GM23338 (cell line): ENCODE measurements at regions not wholly inside any gene's neighbourhood (a gene's known extent, or its start where the extent isn't known, plus 50 kb on each side); places are given as distances from the start of the nearest gene placed in this dataset.

Experiments used
- ATAC-seq: fragments of 200-7000 bp; cut with Tn5 transposase; 3 replicates; pipeline ENCODE4 v1.9.1; 2020
- DNase-seq: peaks from one replicate; pipeline ENCODE4 v3.0.0-alpha.2; 2015; ENCODE audit warnings: low spot score
- H2AFZ ChIP-seq: fragments of 200-600 bp; sonication (generic); 2 replicates; pipeline ENCODE4 v1.8.0; 2016; ENCODE audit warnings: antibody characterized with exemption, mild to moderate bottlenecking, moderate library complexity
- H3F3A ChIP-seq: fragments of 200-600 bp; sonication (generic); replicated peaks from 2 replicates; pipeline ENCODE4 v1.8.0; 2017; ENCODE audit warnings: antibody characterized with exemption, mixed run types, low read depth
- H3K27ac ChIP-seq: fragments of 200-600 bp; sonication (generic); 2 replicates; pipeline ENCODE4 v1.6.1; 2016; ENCODE audit warnings: low read depth
- H3K27me3 ChIP-seq: fragments of 200-600 bp; sonication (generic); 2 replicates; pipeline ENCODE4 v1.8.0; 2016; ENCODE audit warnings: mild to moderate bottlenecking, mixed run types, moderate library complexity; ENCODE audit not compliant: insufficient read depth
- H3K36me3 ChIP-seq: fragments of 200-600 bp; sonication (generic); 2 replicates; pipeline ENCODE4 v1.8.0; 2016; ENCODE audit warnings: mild to moderate bottlenecking; ENCODE audit not compliant: insufficient read depth
- H3K4me1 ChIP-seq: fragments of 200-600 bp; sonication (generic); 2 replicates; pipeline ENCODE4 v1.8.0; 2016; ENCODE audit warnings: mild to moderate bottlenecking, moderate library complexity; ENCODE audit not compliant: insufficient read depth
- H3K4me2 ChIP-seq: fragments of 200-600 bp; sonication (generic); 2 replicates; pipeline ENCODE4 v1.7.1; 2017; ENCODE audit warnings: mixed run types
- H3K4me3 ChIP-seq: fragments of 200-600 bp; sonication (generic); 2 replicates; pipeline ENCODE4 v1.6.1; 2016; ENCODE audit warnings: mixed run types
- H3K79me2 ChIP-seq: fragments of 200-600 bp; sonication (generic); replicated peaks from 2 replicates; pipeline ENCODE4 v1.8.0; 2017; ENCODE audit warnings: mild to moderate bottlenecking; ENCODE audit not compliant: insufficient read depth
- H3K9me2 ChIP-seq: fragments of 200-600 bp; sonication (generic); 2 replicates; pipeline ENCODE4 v1.8.0; 2017; ENCODE audit not compliant: insufficient read depth
- H4K20me1 ChIP-seq: fragments of 200-600 bp; sonication (generic); replicated peaks from 2 replicates; pipeline ENCODE4 v1.8.0; 2017; ENCODE audit warnings: mild to moderate bottlenecking; ENCODE audit not compliant: insufficient read depth
- H3K27ac Mint-ChIP-seq: 2 replicates; pipeline ENCODE4 v1.8.0; 2020; ENCODE audit warnings: inconsistent platforms, mild to moderate bottlenecking, moderate library complexity, mixed read lengths
- H3K27me3 Mint-ChIP-seq: 3 replicates; pipeline ENCODE4 v1.8.0; 2022; ENCODE audit warnings: low read depth, mild to moderate bottlenecking, moderate library complexity, mixed read lengths, inconsistent platforms; ENCODE audit not compliant: insufficient read depth, poor library complexity
- H3K36me3 Mint-ChIP-seq: 3 replicates; pipeline ENCODE4 v1.8.0; 2021; ENCODE audit warnings: low read depth, mild to moderate bottlenecking, inconsistent platforms, moderate library complexity, mixed read lengths
- H3K4me1 Mint-ChIP-seq: 3 replicates; pipeline ENCODE4 v1.8.0; 2020; ENCODE audit warnings: mild to moderate bottlenecking, inconsistent platforms, mixed read lengths
- H3K4me3 Mint-ChIP-seq: 3 replicates; pipeline ENCODE4 v1.8.0; 2021; ENCODE audit warnings: moderate library complexity, mild to moderate bottlenecking, inconsistent platforms, mixed read lengths
- H3K9me3 Mint-ChIP-seq: 3 replicates; pipeline ENCODE4 v1.8.0; 2020; ENCODE audit warnings: moderate library complexity, mild to moderate bottlenecking, inconsistent platforms, mixed read lengths
- CREB1 ChIP-seq: fragments of 250-450 bp; sonication (Bioruptor Pico); IDR thresholded peaks from 2 replicates; pipeline ENCODE4 v1.5.0; 2020; ENCODE audit warnings: low read depth, mild to moderate bottlenecking, moderate library complexity
- CTCF ChIP-seq, 2 experiments: fragments of 200-600 bp in 1 of 2; sonication (generic) in 1 of 2; conservative IDR thresholded peaks; 2 replicates each; pipeline versions ENCODE4 v1.5.1 to v1.6.1; 2016 to 2017; ENCODE audit warnings: antibody characterized with exemption in 2 of 2, low read depth in 2 of 2, mild to moderate bottlenecking in 2 of 2, moderate library complexity in 1 of 2
- ETS1 ChIP-seq: IDR thresholded peaks from 2 replicates; pipeline ENCODE4 v1.6.1; 2016; ENCODE audit warnings: antibody characterized with exemption
- EZH2 ChIP-seq: fragments of 200-600 bp; sonication (generic); IDR thresholded peaks from one replicate; pipeline ENCODE4 v1.8.0; 2017; ENCODE audit warnings: antibody characterized with exemption, mild to moderate bottlenecking, low read depth; ENCODE audit not compliant: unreplicated experiment
- EZH2phosphoT487 ChIP-seq: fragments of 200-600 bp; sonication (generic); IDR thresholded peaks from one replicate; pipeline ENCODE4 v1.8.1; 2018; ENCODE audit warnings: antibody characterized with exemption; ENCODE audit not compliant: unreplicated experiment
- JUNB ChIP-seq: IDR thresholded peaks from one replicate; pipeline ENCODE4 v1.6.1; 2016; ENCODE audit warnings: antibody characterized with exemption; ENCODE audit not compliant: unreplicated experiment
- NANOG ChIP-seq: IDR thresholded peaks from 2 replicates; pipeline ENCODE4 v1.6.1; 2016; ENCODE audit warnings: antibody characterized with exemption, borderline replicate concordance
- POLR2AphosphoS5 ChIP-seq: IDR thresholded peaks from 2 replicates; pipeline ENCODE4 v1.6.1; 2016; ENCODE audit warnings: antibody characterized with exemption, low read depth
- REST ChIP-seq: IDR thresholded peaks from one replicate; pipeline ENCODE4 v1.6.1; 2018; ENCODE audit warnings: antibody characterized with exemption; ENCODE audit not compliant: unreplicated experiment
- STAT1 ChIP-seq: IDR thresholded peaks from one replicate; pipeline ENCODE4 v1.6.1; 2016; ENCODE audit warnings: antibody characterized with exemption; ENCODE audit not compliant: unreplicated experiment
- ZNF114 ChIP-seq: fragments of 250-450 bp; sonication (Bioruptor Pico); IDR thresholded peaks from 2 replicates; pipeline ENCODE4 v1.5.0; 2020; ENCODE audit warnings: mild to moderate bottlenecking, moderate library complexity
- ZNF331 ChIP-seq: fragments of 250-450 bp; sonication (Bioruptor Pico); IDR thresholded peaks from 2 replicates; pipeline ENCODE4 v1.5.0; 2020; ENCODE audit warnings: low read depth, mild to moderate bottlenecking, moderate library complexity
- ZNF462 ChIP-seq: fragments of 250-450 bp; sonication (Bioruptor Pico); IDR thresholded peaks from 2 replicates; pipeline ENCODE4 v1.5.0; 2020; ENCODE audit warnings: mild to moderate bottlenecking, moderate library complexity

GRCh38 chr3:110767156-110767555 lies 304.5 kb upstream of the NECTIN3 start:
- Histone ChIP-seq H3K27me3 (no peaks in the 10 kb centered on the region), H3K9me2 (no peaks in the 10 kb centered on the region), H4K20me1 (no peaks in the 10 kb centered on the region), H3K4me3 (no peak overlapping the region), H3K27ac (no peak overlapping the region), H3K4me1 (no peaks in the 10 kb centered on the region), H2AFZ (no peak overlapping the region), H3F3A (no peaks in the 10 kb centered on the region), H3K79me2 (no peaks in the 10 kb centered on the region), H3K36me3 (no peaks in the 10 kb centered on the region), H3K4me2 (no peak overlapping the region)
- peaks cover 18% of the 10 kb centered on the region; the same call in 2 of the 3 replicates for H3K36me3 Mint-ChIP-seq
- no peaks in the 10 kb centered on the region for H3K4me1 Mint-ChIP-seq
- TF ChIP-seq CREB1 (CRISPR knock-in tag) (no peak), JUNB (no peak), POLR2AphosphoS5 (no peak), CTCF (conservative IDR thresholded peaks at IDR 0.05; ENCODE audit: low read depth in 2 of 2) (no peak), ZNF462 (no peak), NANOG (no peak), REST (no peak), EZH2phosphoT487 (no peak), ZNF331 (CRISPR knock-in tag) (no peak), STAT1 (no peak), EZH2 (no peak), ZNF114 (CRISPR knock-in tag) (no peak), ETS1 (no peak)
- no peaks in the 10 kb centered on the region for H3K27me3 Mint-ChIP-seq
- H3K9me3 Mint-ChIP-seq = peaks cover 22% of the 10 kb centered on the region
- no peak overlapping the region for H3K27ac Mint-ChIP-seq
- ATAC-seq (no peak), DNase-seq (no peak)
- H3K4me3 Mint-ChIP-seq = no peak overlapping the region
